HepG2 (cell line): ENCODE measurements at regions not wholly inside any gene's neighbourhood (a gene's known extent, or its start where the extent isn't known, plus 50 kb on each side); places are given as distances from the start of the nearest gene placed in this dataset.

Experiments
- ATAC-seq: fragments of 200-7000 bp; cut with Tn5 transposase; 3 replicates; pipeline ENCODE4 v1.9.1; 2020; ENCODE audit warnings: mild to moderate bottlenecking, moderate library complexity
- BruUV-seq: library from RNA; stranded (reverse); fragments of 400-500 nt; replicated peaks from 2 replicates; lab custom pipeline; 2021; lab: Mats Ljungman, UMichigan
- CTCF ChIA-PET: fragments of 300-600 bp; formaldehyde crosslinking; extraction: SDS; loops from one replicate; lab custom pipeline; 2021; ENCODE audit warnings: low total read pairs, inconsistent platforms, low intra/inter-chr PET ratio; lab: Yijun Ruan, JAX
- POLR2A ChIA-PET: fragments of 350-600 bp; sonication (Branson Sonifier 250); formaldehyde crosslinking; loops from one replicate; lab custom pipeline; 2020; ENCODE audit warnings: antibody characterized with exemption, inconsistent platforms; lab: Yijun Ruan, JAX
- DNase-seq: peaks from one replicate; pipeline ENCODE4 v3.0.0-alpha.2; 2015; ENCODE audit warnings: low spot score
- FAIRE-seq: peaks from 3 replicates; lab custom pipeline; 2011; peaks lifted over from hg19 to GRCh38; lab: Jason Lieb, UNC
- H2AFZ ChIP-seq: one replicate; pipeline ENCODE4 v1.6.1; 2011; ENCODE audit warnings: low read length, inconsistent platforms
- H3K27ac ChIP-seq: fragments of 300-600 bp; 3 replicates; pipeline ENCODE4 v1.8.0; 2011; ENCODE audit warnings: mixed run types, mild to moderate bottlenecking, mixed read lengths, low read length, inconsistent platforms; ENCODE audit not compliant: insufficient read depth; ENCODE audit errors: extremely low read length
- H3K27me3 ChIP-seq, 2 experiments: fragments of 200-600 bp in 1 of 2; 2 replicates in 1 of 2; 3 replicates in 1 of 2; pipeline versions ENCODE4 v1.6.0 to v1.8.0; 2011; ENCODE audit warnings: low read length in 2 of 2, mild to moderate bottlenecking in 2 of 2, moderate library complexity in 2 of 2, inconsistent platforms in 1 of 2; ENCODE audit not compliant: insufficient read depth in 2 of 2, control insufficient read depth in 1 of 2
- H3K36me3 ChIP-seq, 2 experiments: fragments of 200-600 bp in 1 of 2; replicated peaks in 1 of 2; 2 replicates in 1 of 2; 3 replicates in 1 of 2; pipeline versions ENCODE4 v1.5.1 to v1.8.0; 2011; ENCODE audit warnings: low read length in 2 of 2, inconsistent platforms in 1 of 2; ENCODE audit not compliant: insufficient read depth in 2 of 2, control insufficient read depth in 1 of 2
- H3K4me1 ChIP-seq: 2 replicates; pipeline ENCODE4 v1.5.1; 2012; ENCODE audit warnings: low read length, inconsistent platforms; ENCODE audit not compliant: insufficient read depth
- H3K4me2 ChIP-seq: 2 replicates; pipeline ENCODE4 v1.6.0; 2011; ENCODE audit warnings: low read depth, low read length, inconsistent platforms
- H3K4me3 ChIP-seq, 3 experiments: fragments of 200-600 bp in 1 of 3; sonication (generic), shearing (Covaris generic) in 1 of 3; replicated peaks in 1 of 3; 2 replicates each; pipeline ENCODE4 v1.5.1; 2011 to 2016; ENCODE audit warnings: low read length in 3 of 3, inconsistent platforms in 2 of 3, low read depth in 2 of 3, mild to moderate bottlenecking in 2 of 3, control low read depth in 1 of 3, mixed read lengths in 1 of 3; ENCODE audit not compliant: insufficient read depth in 1 of 3
- H3K79me2 ChIP-seq: one replicate; pipeline ENCODE4 v1.6.1; 2011; ENCODE audit warnings: low read length, inconsistent platforms; ENCODE audit not compliant: insufficient read depth
- H3K9ac ChIP-seq: 2 replicates; pipeline ENCODE4 v1.6.0; 2011; ENCODE audit warnings: mild to moderate bottlenecking, low read depth, low read length, inconsistent platforms; ENCODE audit not compliant: insufficient read depth
- H3K9me3 ChIP-seq: 2 replicates; pipeline ENCODE4 v1.5.1; 2012; ENCODE audit warnings: mild to moderate bottlenecking, low read length
- H4K20me1 ChIP-seq: 2 replicates; pipeline ENCODE4 v1.6.0; 2011; ENCODE audit warnings: inconsistent platforms, mild to moderate bottlenecking, low read length, moderate library complexity; ENCODE audit not compliant: insufficient read depth
- EHMT2 ChIP-seq: fragments of 200-600 bp; sonication (generic); IDR thresholded peaks from 2 replicates; pipeline ENCODE4 v1.7.0; 2017; ENCODE audit warnings: antibody characterized with exemption, low read depth, low read length, borderline replicate concordance
- KAT8 ChIP-seq: IDR thresholded peaks from 2 replicates; pipeline ENCODE4 v1.6.1; 2016; ENCODE audit warnings: missing genetic modification reagents, missing compliant biosample characterization
- STAG1 ChIP-seq: sonication (generic); formaldehyde crosslinking; IDR thresholded peaks from 2 replicates; pipeline ENCODE4 v1.4.0; 2020; ENCODE audit warnings: missing genetic modification reagents
- ZFP36L2 ChIP-seq: sonication (generic); formaldehyde crosslinking; IDR thresholded peaks from 2 replicates; pipeline ENCODE4 v1.4.0; 2020; ENCODE audit warnings: missing genetic modification reagents
- ZNF33A ChIP-seq: sonication (generic); formaldehyde crosslinking; IDR thresholded peaks from 2 replicates; pipeline ENCODE4 v1.5.1; 2020; ENCODE audit warnings: missing genetic modification reagents, mild to moderate bottlenecking, moderate library complexity, borderline replicate concordance
- WGBS: methylation state at CpG from one replicate; pipeline ENCODE4 v1.1.6; 2017; ENCODE audit warnings: low lambda C conversion rate; 5-methylcytosine and 5-hydroxymethylcytosine counted together
- in situ Hi-C: cut with HindIII; loops from 2 replicates; pipeline ENCODE4 v1.10.0; 2017; ENCODE audit warnings: low pct_unique_long_range_greater_than_20kb; ENCODE audit not compliant: extremely low pct_ligation_motif_present
- intact Hi-C: fragments of 100-400 bp; cut with micrococcal nuclease; formaldehyde crosslinking; loops from one replicate; pipeline ENCODE4 v1.10.0; 2022; ENCODE audit not compliant: unreplicated experiment
- TF ChIP-seq, protein P1 (sequence below): sonication (generic); formaldehyde crosslinking; IDR thresholded peaks from 2 replicates; pipeline ENCODE4 v1.4.0; 2020; ENCODE audit warnings: missing genetic modification reagents
- TF ChIP-seq, protein P2 (sequence below): sonication (generic); formaldehyde crosslinking; IDR thresholded peaks from 2 replicates; pipeline ENCODE4 v1.8.0; 2023; ENCODE audit warnings: mild to moderate bottlenecking, missing genetic modification reagents

DNA sequence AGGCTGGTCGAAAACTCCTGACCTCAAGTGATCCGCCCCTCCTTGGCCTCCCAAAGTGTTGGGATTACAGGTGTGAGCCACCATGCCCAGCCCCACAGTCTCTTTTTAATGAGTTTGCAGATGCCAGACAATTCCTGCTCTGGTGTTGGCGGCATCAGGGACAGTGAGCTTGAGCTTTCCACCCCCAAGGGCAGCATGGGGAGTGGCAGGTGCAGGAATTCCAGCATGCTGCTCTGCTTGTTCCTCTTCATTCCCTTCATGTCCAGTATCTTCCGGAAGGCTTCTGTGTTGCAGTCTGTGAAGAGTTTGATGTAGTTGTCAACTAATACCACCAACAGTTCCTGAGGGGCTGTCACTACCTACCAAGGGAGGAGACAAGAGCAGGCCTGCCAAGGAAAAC, 137.3 kb downstream of the SS18 start (continued):
- TF ChIP-seq, protein P1, sequence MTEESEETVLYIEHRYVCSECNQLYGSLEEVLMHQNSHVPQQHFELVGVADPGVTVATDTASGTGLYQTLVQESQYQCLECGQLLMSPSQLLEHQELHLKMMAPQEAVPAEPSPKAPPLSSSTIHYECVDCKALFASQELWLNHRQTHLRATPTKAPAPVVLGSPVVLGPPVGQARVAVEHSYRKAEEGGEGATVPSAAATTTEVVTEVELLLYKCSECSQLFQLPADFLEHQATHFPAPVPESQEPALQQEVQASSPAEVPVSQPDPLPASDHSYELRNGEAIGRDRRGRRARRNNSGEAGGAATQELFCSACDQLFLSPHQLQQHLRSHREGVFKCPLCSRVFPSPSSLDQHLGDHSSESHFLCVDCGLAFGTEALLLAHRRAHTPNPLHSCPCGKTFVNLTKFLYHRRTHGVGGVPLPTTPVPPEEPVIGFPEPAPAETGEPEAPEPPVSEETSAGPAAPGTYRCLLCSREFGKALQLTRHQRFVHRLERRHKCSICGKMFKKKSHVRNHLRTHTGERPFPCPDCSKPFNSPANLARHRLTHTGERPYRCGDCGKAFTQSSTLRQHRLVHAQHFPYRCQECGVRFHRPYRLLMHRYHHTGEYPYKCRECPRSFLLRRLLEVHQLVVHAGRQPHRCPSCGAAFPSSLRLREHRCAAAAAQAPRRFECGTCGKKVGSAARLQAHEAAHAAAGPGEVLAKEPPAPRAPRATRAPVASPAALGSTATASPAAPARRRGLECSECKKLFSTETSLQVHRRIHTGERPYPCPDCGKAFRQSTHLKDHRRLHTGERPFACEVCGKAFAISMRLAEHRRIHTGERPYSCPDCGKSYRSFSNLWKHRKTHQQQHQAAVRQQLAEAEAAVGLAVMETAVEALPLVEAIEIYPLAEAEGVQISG (CRISPR knock-in tag), result no peak

DNA sequence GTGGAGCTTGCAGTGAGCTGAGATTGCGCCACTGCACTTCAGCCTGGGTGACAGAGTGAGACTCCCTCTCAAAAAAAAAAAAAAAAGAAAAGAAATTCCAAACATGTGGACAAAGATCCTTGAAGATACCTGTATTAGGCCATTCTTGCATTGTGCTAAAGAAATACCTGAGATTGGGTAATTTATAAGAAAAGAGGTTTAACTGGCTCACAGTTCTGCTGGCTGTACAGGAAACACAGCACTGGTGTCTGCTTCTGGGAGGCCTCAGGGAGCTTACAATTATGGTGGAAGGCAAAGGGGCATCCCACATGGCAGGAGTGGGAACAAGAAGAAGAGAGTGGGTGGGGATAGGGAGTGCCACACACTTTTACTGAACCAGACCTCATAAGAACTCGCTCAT, 140.1 kb downstream of the SS18 start:
- Histone ChIP-seq H3K27me3 (no peaks in the 10 kb centered on the region), H3K36me3 (no peaks in the 10 kb centered on the region), H4K20me1 (no peaks in the 10 kb centered on the region), H3K4me2 (no peak overlapping the region), H3K4me1 (peaks cover 11% of the 10 kb centered on the region; the same call in 1 of the 2 replicates), H3K27ac (no peak overlapping the region), H2AFZ (no peak overlapping the region), H3K4me3 (no peak overlapping the region), H3K9ac (no peak overlapping the region), H3K79me2 (no peaks in the 10 kb centered on the region), H3K9me3 (no peaks in the 10 kb centered on the region)
- intact Hi-C loops, result no loop called here
- in situ Hi-C loops, result no loop called here
- TF ChIP-seq ZFP36L2 (CRISPR knock-in tag) (no peak), EHMT2 (no peak), KAT8 (CRISPR knock-in tag) (no peak), ZNF33A (no peak), STAG1 (no peak)
- TF ChIP-seq, protein P2, sequence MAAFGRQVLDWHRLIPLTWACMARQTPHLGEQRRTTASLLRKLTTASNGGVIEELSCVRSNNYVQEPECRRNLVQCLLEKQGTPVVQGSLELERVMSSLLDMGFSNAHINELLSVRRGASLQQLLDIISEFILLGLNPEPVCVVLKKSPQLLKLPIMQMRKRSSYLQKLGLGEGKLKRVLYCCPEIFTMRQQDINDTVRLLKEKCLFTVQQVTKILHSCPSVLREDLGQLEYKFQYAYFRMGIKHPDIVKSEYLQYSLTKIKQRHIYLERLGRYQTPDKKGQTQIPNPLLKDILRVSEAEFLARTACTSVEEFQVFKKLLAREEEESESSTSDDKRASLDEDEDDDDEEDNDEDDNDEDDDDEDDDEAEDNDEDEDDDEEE (CRISPR knock-in tag), result no peak
- 21% methylated on average over 2 of the region's 2 CpGs for WGBS
- BruUV-seq, result no TSS peak
- DNase-seq, result no peak
- no peak for ATAC-seq
- ChIA-PET CTCF (no interaction called here), POLR2A (no interaction called here)
- no peak for FAIRE-seq
